Kidney (tissue), 13 donors: ENCODE measurements at regions not wholly inside any gene's neighbourhood (a gene's known extent, or its start where the extent isn't known, plus 50 kb on each side); places are given as distances from the start of the nearest gene placed in this dataset.
A peak's percentile ranks its signal among the peaks of the same experiment; 100 is the strongest.
"Not testable (repeated sequence)": the region's sequence is repeated elsewhere in the genome, so short reads cannot be mapped to it uniquely, and the experiment has no call there.

Experiments
- DNase-seq, 5 donors: peaks; one replicate each; pipeline ENCODE4 v3.0.0-alpha.2; 2013 to 2020
- FAIRE-seq: peaks from 2 replicates; lab custom pipeline; 2012; peaks lifted over from hg19 to GRCh38; lab: Jason Lieb, UNC
- H3K27ac ChIP-seq, 2 donors: one replicate each; pipeline ENCODE4 v1.7.0; 2013; ENCODE audit warnings: low read depth in 2 of 2, low read length in 2 of 2, inconsistent platforms in 1 of 2
- H3K27me3 ChIP-seq: one replicate; pipeline ENCODE4 v1.7.1; 2013; ENCODE audit warnings: low read length, inconsistent platforms; ENCODE audit not compliant: control insufficient read depth, insufficient read depth
- H3K36me3 ChIP-seq, 3 donors: one replicate each; pipeline versions ENCODE4 v1.7.0 to v1.7.1; 2013; ENCODE audit warnings: low read length in 3 of 3, control low read depth in 1 of 3, inconsistent platforms in 1 of 3; ENCODE audit not compliant: insufficient read depth in 3 of 3, control insufficient read depth in 2 of 3
- H3K4me1 ChIP-seq, 3 donors: one replicate each; pipeline versions ENCODE4 v1.7.0 to v1.7.1; 2013; ENCODE audit warnings: low read length in 3 of 3, inconsistent platforms in 1 of 3, low read depth in 1 of 3; ENCODE audit not compliant: control insufficient read depth in 2 of 3, insufficient read depth in 2 of 3
- H3K4me3 ChIP-seq, 3 donors: one replicate each; pipeline versions ENCODE4 v1.7.0 to v1.8.1; 2013; ENCODE audit warnings: low read length in 3 of 3, control low read depth in 1 of 3, inconsistent platforms in 1 of 3
- H3K9ac ChIP-seq, 3 donors: one replicate each; pipeline versions ENCODE4 v1.7.0 to v1.7.1; 2013; ENCODE audit warnings: low read length in 3 of 3, control low read depth in 1 of 3, inconsistent platforms in 1 of 3
- H3K9me3 ChIP-seq, 3 donors: one replicate each; pipeline versions ENCODE4 v1.7.0 to v1.7.1; 2013; ENCODE audit warnings: low read length in 3 of 3, control low read depth in 1 of 3, inconsistent platforms in 1 of 3; ENCODE audit not compliant: control insufficient read depth in 2 of 3, insufficient read depth in 1 of 3
- CTCF ChIP-seq: IDR thresholded peaks from 3 replicates; pipeline ENCODE4 v1.5.1; 2012; ENCODE audit warnings: mild to moderate bottlenecking, moderate library complexity, borderline replicate concordance; ENCODE audit not compliant: insufficient read depth; ENCODE audit errors: extremely low read depth
- intact Hi-C: fragments of 100-400 bp; cut with DNase I; formaldehyde crosslinking; loops from one replicate; pipeline ENCODE4 v1.11.1; 2022
- donor health status: control.
- donor health status: control.
- donor health status: control.
- donor health status: control.
- donor health status: control.
- donor health status: DM: yes; HTN: yes; CAD: no.
- donor health status: Normal renal cell carcinoma (clear cell type).

GRCh38 chr13:84591444-84591843 is 709.2 kb upstream of the SLITRK1 start:
- DNase-seq: no peak
- no peak overlapping the region for H3K9ac ChIP-seq
- intact Hi-C loops: loop anchor here (5.0 kb wide), 1 partner anchor 69 kb away; no protein-coding TSS in a partner anchor
- TF ChIP-seq CTCF: no peak
- FAIRE-seq: no peak
- no peak overlapping the region for H3K4me3 ChIP-seq
- no peak overlapping the region for H3K27ac ChIP-seq
- H3K27me3 ChIP-seq: no peaks in the 10 kb centered on the region
- no peaks in the 10 kb centered on the region for H3K4me1 ChIP-seq
- H3K36me3 ChIP-seq: no peaks in the 10 kb centered on the region
- no peaks in the 10 kb centered on the region for H3K9me3 ChIP-seq

GRCh38 chr13:84590663-84591062 is 708.4 kb upstream of the SLITRK1 start:
- no peak for TF ChIP-seq CTCF
- intact Hi-C loops: loop anchor here (5.0 kb wide), 1 partner anchor 68 kb away; no protein-coding TSS in a partner anchor
- Histone ChIP-seq H3K27ac (no peak overlapping the region), H3K9me3 (no peaks in the 10 kb centered on the region), H3K4me1 (no peaks in the 10 kb centered on the region), H3K27me3 (no peaks in the 10 kb centered on the region), H3K9ac (no peak overlapping the region), H3K36me3 (no peaks in the 10 kb centered on the region), H3K4me3 (no peak overlapping the region)
- FAIRE-seq (no peak), DNase-seq (no peak)

GRCh38 chr13:84588023-84588422 is 705.7 kb upstream of the SLITRK1 start:
- Histone ChIP-seq H3K27ac (no peak overlapping the region), H3K27me3 (no peaks in the 10 kb centered on the region), H3K4me1 (no peaks in the 10 kb centered on the region), H3K4me3 (no peak overlapping the region), H3K9ac (no peak overlapping the region), H3K36me3 (no peaks in the 10 kb centered on the region), H3K9me3 (peaks cover 0 to 4% (median 0%) of the 10 kb centered on the region in 3 donors)
- no peak for TF ChIP-seq CTCF
- intact Hi-C loops: no loop called here
- DNase-seq (no peak), FAIRE-seq (no peak)

- H3K9me3 ChIP-seq, H3K4me3 ChIP-seq, H3K27ac ChIP-seq, H3K36me3 ChIP-seq, H3K4me1 ChIP-seq, H3K9ac ChIP-seq, H3K27me3 ChIP-seq, FAIRE-seq, intact Hi-C loops: not testable (repeated sequence)
- peak in 1 of 5 donors; percentile 1 for DNase-seq
These were observed 697.6 kb upstream of the SLITRK1 start for GRCh38 chr13:84579901-84580300.
